ENCODE measurements at regions not wholly inside any gene's neighbourhood (a gene's known extent, or its start where the extent isn't known, plus 50 kb on each side); places are given as distances from the start of the nearest gene placed in this dataset.

DNA sequence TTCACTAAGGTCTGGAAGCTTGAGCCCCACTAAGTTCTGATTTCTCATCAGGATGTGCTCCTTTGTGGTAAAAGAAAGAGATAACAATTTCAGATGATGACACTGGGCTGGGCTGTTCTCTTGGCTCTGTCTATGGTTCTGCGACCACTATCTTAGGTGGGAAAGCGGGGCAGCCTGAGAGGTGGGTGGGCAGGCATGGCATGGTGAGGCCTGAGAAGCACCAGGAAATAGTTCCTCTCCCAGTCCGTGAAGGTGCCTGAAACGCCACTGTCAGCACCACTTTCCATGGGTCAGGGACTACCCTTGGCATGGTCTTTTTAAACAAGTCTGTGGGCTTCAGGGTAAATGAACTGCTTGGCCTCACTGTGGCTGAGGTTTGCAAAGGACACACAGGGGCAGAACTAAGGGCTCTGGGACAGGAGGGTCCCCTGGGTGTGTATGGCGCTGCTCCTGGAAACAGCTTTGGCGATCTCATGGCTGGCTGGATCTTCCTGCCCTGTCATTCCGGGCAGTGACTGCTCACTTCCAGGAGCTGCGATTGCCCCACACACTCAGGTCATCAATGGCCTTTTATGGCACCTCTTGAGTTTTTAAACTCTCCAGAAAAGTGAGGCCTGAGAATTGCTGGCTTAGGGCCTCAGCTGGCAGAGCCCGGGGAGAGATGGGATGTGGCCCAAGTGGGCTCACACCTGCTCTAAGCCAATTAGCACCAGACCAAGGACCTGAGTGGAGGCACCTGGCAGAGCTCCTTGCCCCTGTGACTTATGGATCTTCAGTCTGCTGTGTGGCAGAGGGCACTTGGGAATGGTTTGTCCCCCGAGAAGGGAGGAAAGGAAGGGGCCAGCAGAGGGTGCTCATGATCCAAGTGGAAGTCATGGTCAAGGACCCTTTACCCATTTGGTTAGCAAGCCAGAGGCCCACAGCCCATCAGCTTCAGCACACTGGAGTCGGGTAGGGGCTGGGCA lies 55.6 kb upstream of the LYVE1 start:
- in situ Hi-C loops (cut with MboI; ENCODE audit: low sequenced_read_pairs in 4 of 4) = loop anchor here in 1 of 4 donors (5.0 kb wide), 1 partner anchor 113 kb away; no protein-coding TSS in a partner anchor
- intact Hi-C loops (cut with DNase I; ENCODE audit: low total_unique reads) = loop anchor here (2.0 kb wide), 1 partner anchor 111 kb away; no protein-coding TSS in a partner anchor
- TF ChIP-seq POLR2A (IDR thresholded peaks at IDR 0.05) = no peak
- TF ChIP-seq, protein P1, sequence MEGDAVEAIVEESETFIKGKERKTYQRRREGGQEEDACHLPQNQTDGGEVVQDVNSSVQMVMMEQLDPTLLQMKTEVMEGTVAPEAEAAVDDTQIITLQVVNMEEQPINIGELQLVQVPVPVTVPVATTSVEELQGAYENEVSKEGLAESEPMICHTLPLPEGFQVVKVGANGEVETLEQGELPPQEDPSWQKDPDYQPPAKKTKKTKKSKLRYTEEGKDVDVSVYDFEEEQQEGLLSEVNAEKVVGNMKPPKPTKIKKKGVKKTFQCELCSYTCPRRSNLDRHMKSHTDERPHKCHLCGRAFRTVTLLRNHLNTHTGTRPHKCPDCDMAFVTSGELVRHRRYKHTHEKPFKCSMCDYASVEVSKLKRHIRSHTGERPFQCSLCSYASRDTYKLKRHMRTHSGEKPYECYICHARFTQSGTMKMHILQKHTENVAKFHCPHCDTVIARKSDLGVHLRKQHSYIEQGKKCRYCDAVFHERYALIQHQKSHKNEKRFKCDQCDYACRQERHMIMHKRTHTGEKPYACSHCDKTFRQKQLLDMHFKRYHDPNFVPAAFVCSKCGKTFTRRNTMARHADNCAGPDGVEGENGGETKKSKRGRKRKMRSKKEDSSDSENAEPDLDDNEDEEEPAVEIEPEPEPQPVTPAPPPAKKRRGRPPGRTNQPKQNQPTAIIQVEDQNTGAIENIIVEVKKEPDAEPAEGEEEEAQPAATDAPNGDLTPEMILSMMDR (IDR thresholded peaks at IDR 0.05 in 4 of 5, conservative IDR thresholded peaks at IDR 0.05 in 1 of 5) = peak in 4 of 5 experiments; percentile 42 to 61 (median 50)
- no peak overlapping the region for H3K4me3 ChIP-seq
- no peaks in the 10 kb centered on the region for H3K9me3 ChIP-seq
- no peaks in the 10 kb centered on the region for H3K27me3 ChIP-seq
- ATAC-seq = peak; percentile 41
- peak in 1 of 2 donors; percentile 35 for DNase-seq
- H3K36me3 ChIP-seq = no peaks in the 10 kb centered on the region
- H3K4me1 ChIP-seq = peaks cover 13 to 20% of the 10 kb centered on the region in 2 donors
- H3K27ac ChIP-seq = peak overlapping the region in 2 of 4 donors; percentile 39 to 57

DNA sequence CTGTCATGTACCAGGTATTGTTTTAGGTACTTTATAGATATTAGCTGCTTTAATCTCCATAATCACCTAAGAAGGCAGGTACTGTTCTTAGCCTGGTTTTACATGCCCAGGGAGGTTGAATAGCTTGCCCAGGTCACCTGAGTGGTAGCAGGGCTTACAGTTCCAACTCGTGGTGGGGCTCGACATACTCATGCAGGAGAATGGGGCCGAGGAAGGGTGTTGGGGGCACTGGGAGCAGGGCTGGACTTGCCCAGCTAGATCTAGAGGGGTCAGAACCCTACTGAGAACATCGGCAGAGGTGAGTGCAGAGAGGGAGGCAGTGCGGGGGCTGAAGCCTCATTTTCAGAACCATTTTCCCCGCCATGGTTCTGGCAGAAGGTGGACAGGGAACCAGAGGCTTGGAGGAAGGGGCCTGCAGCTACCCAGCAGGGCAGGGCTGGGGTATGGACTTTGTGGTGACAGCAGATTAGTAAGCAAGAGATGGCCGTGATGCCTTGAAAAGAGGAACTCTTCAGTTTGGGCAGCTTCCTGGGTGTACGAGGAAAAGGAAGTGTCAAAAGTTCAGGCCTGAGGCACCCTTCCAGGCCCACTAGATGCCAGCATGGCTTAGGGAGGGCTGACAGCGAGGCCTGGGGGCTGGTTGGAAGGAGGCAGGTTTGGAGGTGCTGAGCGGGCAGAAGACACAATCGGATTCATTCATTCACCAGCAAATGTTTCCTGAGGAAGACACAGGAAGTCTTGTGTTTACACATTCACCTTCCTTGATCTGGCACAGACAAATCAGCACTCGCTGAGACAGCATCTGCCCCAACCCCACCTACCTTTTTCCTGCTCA lies 54.7 kb upstream of the LYVE1 start:
- peaks cover 13 to 20% of the 10 kb centered on the region in 2 donors for H3K4me1 ChIP-seq
- ATAC-seq (peak in 1 of 2 donors; percentile 20), DNase-seq (peak in 1 of 2 donors; percentile 30)
- H3K4me3 ChIP-seq = no peak overlapping the region
- peak overlapping the region in 1 of 4 donors; percentile 14 for H3K27ac ChIP-seq
- no peaks in the 10 kb centered on the region for H3K27me3 ChIP-seq
- in situ Hi-C loops (cut with MboI; ENCODE audit: low sequenced_read_pairs in 4 of 4) (loop anchor here in 1 of 4 donors (5.0 kb wide), 1 partner anchor 114 kb away; no protein-coding TSS in a partner anchor), intact Hi-C loops (cut with DNase I; ENCODE audit: low total_unique reads) (no loop called here)
- no peak for TF ChIP-seq POLR2A (IDR thresholded peaks at IDR 0.05)
- TF ChIP-seq, protein P1 (IDR thresholded peaks at IDR 0.05 in 4 of 5, conservative IDR thresholded peaks at IDR 0.05 in 1 of 5) = no peak
- H3K36me3 ChIP-seq = no peaks in the 10 kb centered on the region
- no peaks in the 10 kb centered on the region for H3K9me3 ChIP-seq

DNA sequence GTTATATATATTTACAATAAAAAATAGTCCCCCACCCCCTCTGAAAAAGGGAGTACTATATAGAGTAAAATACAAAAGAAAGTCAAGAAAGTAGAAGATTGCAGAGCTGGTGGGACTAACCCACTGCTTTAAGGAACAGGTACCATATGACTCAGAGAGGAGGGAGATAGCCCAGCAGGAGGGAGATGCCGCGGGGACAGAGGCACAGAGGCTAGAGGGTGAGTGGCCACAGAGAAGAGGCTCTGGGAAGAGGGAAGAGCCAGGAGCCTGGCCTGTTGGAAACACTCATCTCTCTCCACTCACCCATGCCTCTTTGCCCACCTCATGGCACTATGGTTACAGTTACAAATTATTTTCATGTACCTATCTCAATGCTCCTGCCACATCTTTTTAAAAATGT lies 53.6 kb upstream of the LYVE1 start:
- DNase-seq = no peak
- peaks cover 13 to 20% of the 10 kb centered on the region in 2 donors for H3K4me1 ChIP-seq
- intact Hi-C loops (cut with DNase I; ENCODE audit: low total_unique reads) (no loop called here), in situ Hi-C loops (cut with MboI; ENCODE audit: low sequenced_read_pairs in 4 of 4) (loop anchor here in 1 of 4 donors (5.0 kb wide), 1 partner anchor 115 kb away; no protein-coding TSS in a partner anchor)
- ATAC-seq = no peak
- no peaks in the 10 kb centered on the region for H3K36me3 ChIP-seq
- no peak for TF ChIP-seq POLR2A (IDR thresholded peaks at IDR 0.05)
- TF ChIP-seq, protein P1 (IDR thresholded peaks at IDR 0.05 in 4 of 5, conservative IDR thresholded peaks at IDR 0.05 in 1 of 5) = no peak
- H3K27ac ChIP-seq = no peak overlapping the region
- H3K4me3 ChIP-seq = no peak overlapping the region
- no peaks in the 10 kb centered on the region for H3K27me3 ChIP-seq
- no peaks in the 10 kb centered on the region for H3K9me3 ChIP-seq

DNA sequence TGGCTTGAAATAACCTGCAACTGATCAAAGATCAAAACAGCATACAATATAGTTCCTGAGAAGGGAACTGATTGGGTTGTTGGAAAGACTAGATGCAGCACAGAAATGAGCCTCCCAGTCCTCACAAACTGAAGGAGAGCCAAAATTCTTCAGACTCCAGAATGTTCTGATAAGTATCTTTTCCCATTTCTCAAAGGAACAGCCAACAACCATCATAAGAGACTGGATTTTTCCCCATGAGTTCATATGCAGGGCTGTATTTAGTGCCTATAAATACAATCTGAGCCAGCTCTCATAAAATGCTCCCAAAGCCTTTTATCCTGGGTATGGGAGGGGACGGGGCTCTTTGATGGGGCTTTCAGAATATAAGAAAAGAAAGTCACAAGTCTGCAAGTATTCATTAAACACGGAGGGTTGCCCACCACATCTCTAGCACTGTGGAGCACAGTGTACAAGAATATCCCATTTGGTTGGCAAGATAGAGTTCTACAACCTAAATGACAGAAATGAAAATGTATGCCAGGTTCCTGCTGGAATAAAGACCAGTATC lies 50.7 kb upstream of the LYVE1 start:
- intact Hi-C loops (cut with DNase I; ENCODE audit: low total_unique reads) = no loop called here
- H3K27ac ChIP-seq = peak overlapping the region in 1 of 4 donors; percentile 3

More for the DNA sequence above, 50.7 kb upstream of the LYVE1 start:
- no peak for TF ChIP-seq POLR2A (IDR thresholded peaks at IDR 0.05)
- TF ChIP-seq, protein P1 (IDR thresholded peaks at IDR 0.05 in 4 of 5, conservative IDR thresholded peaks at IDR 0.05 in 1 of 5) = no peak
- Histone ChIP-seq H3K4me1 (peaks cover 0 to 2% of the 10 kb centered on the region in 2 donors), H3K4me3 (no peak overlapping the region), H3K27me3 (no peaks in the 10 kb centered on the region), H3K36me3 (no peaks in the 10 kb centered on the region), H3K9me3 (no peaks in the 10 kb centered on the region)
- ATAC-seq = no peak
- no peak for DNase-seq
- in situ Hi-C loops (cut with MboI; ENCODE audit: low sequenced_read_pairs in 4 of 4) = no loop called here

Measured in gastrocnemius medialis (tissue), 4 donors.